Mesenchymal stem cell (in vitro differentiated cells and primary cell): ENCODE measurements at regions not wholly inside any gene's neighbourhood (a gene's known extent, or its start where the extent isn't known, plus 50 kb on each side); places are given as distances from the start of the nearest gene placed in this dataset.

Experiments
- DNase-seq: peaks from one replicate; pipeline ENCODE4 v3.0.0-alpha.2; 2013
- H2AFZ ChIP-seq: one replicate; pipeline ENCODE4 v1.6.1; 2013; ENCODE audit warnings: low read depth, mild to moderate bottlenecking, control low read depth, inconsistent platforms, low read length, moderate library complexity
- H2AK5ac ChIP-seq: 2 replicates; pipeline ENCODE4 v1.6.1; 2013; ENCODE audit warnings: low read length, moderate library complexity, mild to moderate bottlenecking, inconsistent platforms; ENCODE audit not compliant: severe bottlenecking
- H2BK120ac ChIP-seq: one replicate; pipeline ENCODE4 v1.6.1; 2013; ENCODE audit warnings: low read depth, mild to moderate bottlenecking, inconsistent platforms, low read length, moderate library complexity
- H2BK12ac ChIP-seq, 2 experiments: one replicate each; pipeline ENCODE4 v1.6.1; 2013; ENCODE audit warnings: inconsistent platforms in 2 of 2, low read length in 2 of 2, mild to moderate bottlenecking in 2 of 2, moderate library complexity in 2 of 2, control low read depth in 1 of 2
- H2BK15ac ChIP-seq: one replicate; pipeline ENCODE4 v1.6.1; 2013; ENCODE audit warnings: mild to moderate bottlenecking, low read depth, inconsistent platforms; ENCODE audit not compliant: poor library complexity, severe bottlenecking
- H2BK5ac ChIP-seq: 2 replicates; pipeline ENCODE4 v1.6.1; 2013; ENCODE audit warnings: low read depth, mild to moderate bottlenecking, low read length, control low read depth, inconsistent platforms; ENCODE audit not compliant: poor library complexity, severe bottlenecking
- H3K14ac ChIP-seq, 2 experiments: one replicate each; pipeline ENCODE4 v1.6.1; 2013; ENCODE audit warnings: inconsistent platforms in 2 of 2, low read length in 2 of 2, control low read depth in 1 of 2, mild to moderate bottlenecking in 1 of 2, moderate library complexity in 1 of 2
- H3K18ac ChIP-seq, 2 experiments: one replicate each; pipeline ENCODE4 v1.6.1; 2013; ENCODE audit warnings: inconsistent platforms in 2 of 2, low read length in 2 of 2, control low read depth in 1 of 2, low read depth in 1 of 2, mild to moderate bottlenecking in 1 of 2
- H3K23ac ChIP-seq, 2 experiments: one replicate each; pipeline ENCODE4 v1.6.1; 2013; ENCODE audit warnings: inconsistent platforms in 2 of 2, low read length in 2 of 2, mild to moderate bottlenecking in 2 of 2, moderate library complexity in 2 of 2, control low read depth in 1 of 2
- H3K27ac ChIP-seq: 2 replicates; pipeline ENCODE4 v1.5.1; 2013; ENCODE audit warnings: mild to moderate bottlenecking, moderate library complexity, low read length, control low read depth, inconsistent platforms; ENCODE audit not compliant: poor library complexity, severe bottlenecking
- H3K27me3 ChIP-seq, 2 experiments: 2 replicates each; pipeline versions ENCODE4 v1.6.1 to v1.7.0; 2013; ENCODE audit warnings: low read length in 2 of 2, mild to moderate bottlenecking in 2 of 2, moderate library complexity in 2 of 2, control low read depth in 1 of 2, inconsistent platforms in 1 of 2; ENCODE audit not compliant: control insufficient read depth in 1 of 2, insufficient read depth in 1 of 2
- H3K36me3 ChIP-seq, 2 experiments: 2 replicates each; pipeline versions ENCODE4 v1.6.1 to v1.7.0; 2013; ENCODE audit warnings: low read length in 2 of 2, control low read depth in 1 of 2, inconsistent platforms in 1 of 2, low read depth in 1 of 2, mild to moderate bottlenecking in 1 of 2; ENCODE audit not compliant: insufficient read depth in 2 of 2, control insufficient read depth in 1 of 2
- H3K4ac ChIP-seq, 2 experiments: one replicate each; pipeline ENCODE4 v1.6.1; 2013; ENCODE audit warnings: inconsistent platforms in 2 of 2, low read length in 2 of 2, mild to moderate bottlenecking in 2 of 2, moderate library complexity in 2 of 2, control low read depth in 1 of 2, low read depth in 1 of 2
- H3K4me1 ChIP-seq: 2 replicates; pipeline ENCODE4 v1.6.1; 2013; ENCODE audit warnings: low read depth, low read length, control low read depth; ENCODE audit not compliant: control insufficient read depth, insufficient read depth
- H3K4me2 ChIP-seq: 2 replicates; pipeline ENCODE4 v1.6.1; 2013; ENCODE audit warnings: low read length, mild to moderate bottlenecking, inconsistent platforms; ENCODE audit not compliant: poor library complexity, severe bottlenecking
- H3K4me3 ChIP-seq, 2 experiments: 2 replicates each; pipeline versions ENCODE4 v1.5.1 to v1.7.0; 2013; ENCODE audit warnings: low read length in 2 of 2, mild to moderate bottlenecking in 2 of 2, control low read depth in 1 of 2, low read depth in 1 of 2; ENCODE audit not compliant: insufficient read depth in 1 of 2
- H3K79me1 ChIP-seq: replicated peaks from 2 replicates; pipeline ENCODE4 v1.6.1; 2013; ENCODE audit warnings: mild to moderate bottlenecking, control low read depth, low read length, inconsistent platforms; ENCODE audit not compliant: poor library complexity, severe bottlenecking
- H3K9ac ChIP-seq: 2 replicates; pipeline ENCODE4 v1.7.0; 2013; ENCODE audit warnings: mild to moderate bottlenecking, low read length, moderate library complexity
- H3K9me3 ChIP-seq: 2 replicates; pipeline ENCODE4 v1.7.0; 2013; ENCODE audit warnings: mild to moderate bottlenecking, low read length; ENCODE audit not compliant: control insufficient read depth
- H4K8ac ChIP-seq: one replicate; pipeline ENCODE4 v1.6.1; 2013; ENCODE audit warnings: inconsistent platforms, mild to moderate bottlenecking, low read length, moderate library complexity
- H4K91ac ChIP-seq: one replicate; pipeline ENCODE4 v1.6.1; 2013; ENCODE audit warnings: mild to moderate bottlenecking, low read length, inconsistent platforms
- WGBS: methylation state at CpG from one replicate; pipeline ENCODE4 v1.1.7; 2013; ENCODE audit warnings: mixed read lengths; 5-methylcytosine and 5-hydroxymethylcytosine counted together

DNA sequence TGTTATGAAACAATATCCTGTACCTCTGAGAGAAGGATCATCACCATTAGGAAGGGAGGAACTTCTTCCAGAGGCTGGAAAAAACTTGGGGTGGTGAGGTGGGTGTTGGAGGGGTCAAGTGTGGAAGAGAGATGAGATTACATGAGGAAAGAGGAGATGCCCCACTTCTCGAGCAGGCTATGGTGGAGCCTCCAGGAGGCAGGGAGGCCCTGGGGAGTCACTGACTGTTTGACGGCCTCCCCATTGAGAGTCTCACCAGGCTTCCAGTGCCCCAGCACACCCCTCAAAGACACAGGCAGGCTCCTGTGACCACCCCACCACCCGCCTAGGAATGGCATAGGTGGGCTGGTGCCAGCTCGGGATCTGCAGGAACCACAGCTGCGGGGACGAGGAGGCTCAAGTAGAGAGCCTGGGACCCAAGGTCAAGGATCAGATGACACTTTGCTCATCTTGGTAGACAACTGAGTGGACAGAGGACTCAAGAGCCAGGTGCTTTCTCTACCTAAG, 185.3 kb upstream of the GDF10 start:
- no peak for DNase-seq
- Histone ChIP-seq H4K8ac (no peak overlapping the region), H2AK5ac (no peak overlapping the region), H3K79me1 (no peaks in the 10 kb centered on the region), H2BK120ac (no peak overlapping the region), H3K4me2 (no peak overlapping the region), H3K27me3 (peaks cover 3 to 14% of the 10 kb centered on the region in 2 experiments), H2AFZ (no peak overlapping the region), H3K4ac (no peak overlapping the region), H3K9ac (no peak overlapping the region), H3K14ac (no peak overlapping the region), H2BK15ac (no peak overlapping the region), H2BK5ac (no peak overlapping the region), H3K4me1 (no peaks in the 10 kb centered on the region), H3K23ac (no peak overlapping the region), H3K9me3 (no peaks in the 10 kb centered on the region), H3K4me3 (no peak overlapping the region), H3K27ac (no peak overlapping the region), H3K36me3 (no peaks in the 10 kb centered on the region), H2BK12ac (no peak overlapping the region), H3K18ac (no peak overlapping the region), H4K91ac (no peak overlapping the region)
- WGBS = 84% methylated on average over 5 of the region's 6 CpGs

DNA sequence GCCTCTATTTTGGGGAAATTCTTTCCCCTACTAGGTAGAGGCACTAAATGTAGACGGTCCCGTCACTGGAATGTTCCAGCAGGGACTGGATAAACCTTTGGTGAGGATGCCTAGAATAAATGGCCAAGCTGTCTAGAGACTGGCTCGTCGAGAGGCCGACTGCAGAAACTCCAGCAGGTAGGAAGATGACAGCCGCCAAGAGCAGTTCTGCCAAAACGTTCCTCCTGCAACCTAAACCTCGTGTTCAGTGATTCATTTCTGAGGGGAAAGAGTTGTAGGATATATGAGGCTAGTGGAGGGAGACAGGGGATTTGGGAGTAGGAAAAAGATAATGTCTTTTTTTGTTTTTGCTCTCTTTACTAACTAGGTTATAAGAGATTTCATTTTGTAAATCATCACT, 184.7 kb upstream of the GDF10 start:
- no peak overlapping the region for H2BK5ac ChIP-seq
- H2AK5ac ChIP-seq = no peak overlapping the region
- no peak overlapping the region for H3K27ac ChIP-seq
- H3K27me3 ChIP-seq = peaks cover 3 to 14% of the 10 kb centered on the region in 2 experiments
- H2BK120ac ChIP-seq = no peak overlapping the region
- H3K9me3 ChIP-seq = no peaks in the 10 kb centered on the region
- no peak overlapping the region for H3K4me3 ChIP-seq
- no peak overlapping the region for H4K8ac ChIP-seq
- no peak for DNase-seq
- H3K4ac ChIP-seq = no peak overlapping the region
- no peak overlapping the region for H2BK12ac ChIP-seq
- no peak overlapping the region for H3K23ac ChIP-seq
- no peak overlapping the region for H2AFZ ChIP-seq
- H3K36me3 ChIP-seq = no peaks in the 10 kb centered on the region
- no peak overlapping the region for H3K4me2 ChIP-seq
- H3K14ac ChIP-seq = no peak overlapping the region
- 72% methylated on average over 8 of the region's 8 CpGs for WGBS
- no peak overlapping the region for H4K91ac ChIP-seq
- no peak overlapping the region for H3K18ac ChIP-seq
- H3K79me1 ChIP-seq = no peaks in the 10 kb centered on the region
- H2BK15ac ChIP-seq = no peak overlapping the region
- H3K4me1 ChIP-seq = no peaks in the 10 kb centered on the region
- no peak overlapping the region for H3K9ac ChIP-seq

DNA sequence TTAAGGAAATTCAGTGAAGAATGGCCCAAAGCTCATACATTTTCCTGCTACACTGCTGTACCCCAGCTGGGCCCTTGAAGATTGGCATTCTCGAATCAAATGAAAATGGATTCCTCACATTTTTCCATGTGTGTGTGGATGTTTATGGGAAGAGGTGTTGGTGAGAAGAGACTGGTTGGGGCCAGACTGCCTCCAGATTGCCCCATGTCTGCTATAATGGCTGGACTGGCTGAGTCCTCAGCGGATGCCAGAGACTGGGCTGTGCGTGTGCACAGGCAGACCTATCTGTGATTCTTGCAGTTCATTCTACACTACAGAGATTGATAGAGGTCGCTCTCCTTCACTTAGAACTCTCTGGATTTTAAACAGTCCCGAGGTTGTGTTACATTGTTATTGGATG, 183.6 kb upstream of the GDF10 start:
- 90% methylated on average over 2 of the region's 5 CpGs for WGBS
- H3K9ac ChIP-seq = no peak overlapping the region
- no peak overlapping the region for H3K23ac ChIP-seq
- no peak overlapping the region for H2BK15ac ChIP-seq
- no peak overlapping the region for H3K18ac ChIP-seq
- H3K79me1 ChIP-seq = no peaks in the 10 kb centered on the region
- H2BK12ac ChIP-seq = no peak overlapping the region
- H3K27ac ChIP-seq = no peak overlapping the region
- no peak for DNase-seq
- H3K9me3 ChIP-seq = no peaks in the 10 kb centered on the region
- H3K27me3 ChIP-seq = peaks cover under 1 to 14% of the 10 kb centered on the region in 2 experiments
- H3K4ac ChIP-seq = no peak overlapping the region
- no peak overlapping the region for H2BK5ac ChIP-seq
- no peak overlapping the region for H4K8ac ChIP-seq
- no peaks in the 10 kb centered on the region for H3K4me1 ChIP-seq
- no peak overlapping the region for H2AK5ac ChIP-seq
- no peaks in the 10 kb centered on the region for H3K36me3 ChIP-seq
- H3K4me3 ChIP-seq = no peak overlapping the region
- H4K91ac ChIP-seq = no peak overlapping the region
- H2BK120ac ChIP-seq = no peak overlapping the region
- H3K14ac ChIP-seq = no peak overlapping the region
- no peak overlapping the region for H2AFZ ChIP-seq
- no peak overlapping the region for H3K4me2 ChIP-seq

GRCh38 chr10:47118326-47118725, 181.7 kb upstream of the GDF10 start:
- H3K4me2 ChIP-seq = no peak overlapping the region
- WGBS = 72% methylated on average over 3 of the region's 6 CpGs

More at GRCh38 chr10:47118326-47118725, 181.7 kb upstream of the GDF10 start:
- no peak overlapping the region for H2BK12ac ChIP-seq
- H3K27ac ChIP-seq = no peak overlapping the region
- H3K9ac ChIP-seq = no peak overlapping the region
- H3K9me3 ChIP-seq = no peaks in the 10 kb centered on the region
- peaks cover 0 to 14% of the 10 kb centered on the region in 2 experiments for H3K27me3 ChIP-seq
- H3K36me3 ChIP-seq = no peaks in the 10 kb centered on the region
- no peak overlapping the region for H3K4me3 ChIP-seq
- H2BK15ac ChIP-seq = no peak overlapping the region
- no peak overlapping the region for H4K8ac ChIP-seq
- H3K23ac ChIP-seq = no peak overlapping the region
- H2BK120ac ChIP-seq = no peak overlapping the region
- H2AK5ac ChIP-seq = no peak overlapping the region
- H3K4ac ChIP-seq = no peak overlapping the region
- no peak overlapping the region for H2AFZ ChIP-seq
- H2BK5ac ChIP-seq = no peak overlapping the region
- H4K91ac ChIP-seq = no peak overlapping the region
- no peaks in the 10 kb centered on the region for H3K79me1 ChIP-seq
- H3K18ac ChIP-seq = no peak overlapping the region
- no peaks in the 10 kb centered on the region for H3K4me1 ChIP-seq
- no peak for DNase-seq
- no peak overlapping the region for H3K14ac ChIP-seq
